ENCODE measurements at regions not wholly inside any gene's neighbourhood (a gene's known extent, or its start where the extent isn't known, plus 50 kb on each side); places are given as distances from the start of the nearest gene placed in this dataset.

GRCh38 chr9:94159069-94159939 lies 75.0 kb downstream of the PTPDC1 start:
- TF ChIP-seq, protein P1, sequence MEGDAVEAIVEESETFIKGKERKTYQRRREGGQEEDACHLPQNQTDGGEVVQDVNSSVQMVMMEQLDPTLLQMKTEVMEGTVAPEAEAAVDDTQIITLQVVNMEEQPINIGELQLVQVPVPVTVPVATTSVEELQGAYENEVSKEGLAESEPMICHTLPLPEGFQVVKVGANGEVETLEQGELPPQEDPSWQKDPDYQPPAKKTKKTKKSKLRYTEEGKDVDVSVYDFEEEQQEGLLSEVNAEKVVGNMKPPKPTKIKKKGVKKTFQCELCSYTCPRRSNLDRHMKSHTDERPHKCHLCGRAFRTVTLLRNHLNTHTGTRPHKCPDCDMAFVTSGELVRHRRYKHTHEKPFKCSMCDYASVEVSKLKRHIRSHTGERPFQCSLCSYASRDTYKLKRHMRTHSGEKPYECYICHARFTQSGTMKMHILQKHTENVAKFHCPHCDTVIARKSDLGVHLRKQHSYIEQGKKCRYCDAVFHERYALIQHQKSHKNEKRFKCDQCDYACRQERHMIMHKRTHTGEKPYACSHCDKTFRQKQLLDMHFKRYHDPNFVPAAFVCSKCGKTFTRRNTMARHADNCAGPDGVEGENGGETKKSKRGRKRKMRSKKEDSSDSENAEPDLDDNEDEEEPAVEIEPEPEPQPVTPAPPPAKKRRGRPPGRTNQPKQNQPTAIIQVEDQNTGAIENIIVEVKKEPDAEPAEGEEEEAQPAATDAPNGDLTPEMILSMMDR (IDR thresholded peaks at IDR 0.05) = no peak
- H3K4me1 Mint-ChIP-seq (ENCODE audit: low read depth) = peaks cover 9% of the 10 kb centered on the region
- DNase-seq (no peak), ATAC-seq (no peak)
- no peaks in the 10 kb centered on the region for H3K36me3 Mint-ChIP-seq (ENCODE audit: low read depth)
- no peak overlapping the region for H3K27ac Mint-ChIP-seq
- intact Hi-C loops (cut with micrococcal nuclease) = no loop called here
- ChIA-PET POLR2A (interaction anchor here (1.2 to 1.4 kb wide), 2 partner anchors 8 to 14 kb away, joined by 3 to 5 read pairs; no protein-coding TSS in a partner anchor), CTCF (interaction anchor here (0.8 to 1.1 kb wide), 2 partner anchors 15 to 55 kb away, joined by 3 read pairs; no protein-coding TSS in a partner anchor)
- H3K4me3 Mint-ChIP-seq = no peak overlapping the region
- peaks cover 2% of the 10 kb centered on the region for H3K9me3 Mint-ChIP-seq
- H3K27me3 Mint-ChIP-seq = no peaks in the 10 kb centered on the region

DNA sequence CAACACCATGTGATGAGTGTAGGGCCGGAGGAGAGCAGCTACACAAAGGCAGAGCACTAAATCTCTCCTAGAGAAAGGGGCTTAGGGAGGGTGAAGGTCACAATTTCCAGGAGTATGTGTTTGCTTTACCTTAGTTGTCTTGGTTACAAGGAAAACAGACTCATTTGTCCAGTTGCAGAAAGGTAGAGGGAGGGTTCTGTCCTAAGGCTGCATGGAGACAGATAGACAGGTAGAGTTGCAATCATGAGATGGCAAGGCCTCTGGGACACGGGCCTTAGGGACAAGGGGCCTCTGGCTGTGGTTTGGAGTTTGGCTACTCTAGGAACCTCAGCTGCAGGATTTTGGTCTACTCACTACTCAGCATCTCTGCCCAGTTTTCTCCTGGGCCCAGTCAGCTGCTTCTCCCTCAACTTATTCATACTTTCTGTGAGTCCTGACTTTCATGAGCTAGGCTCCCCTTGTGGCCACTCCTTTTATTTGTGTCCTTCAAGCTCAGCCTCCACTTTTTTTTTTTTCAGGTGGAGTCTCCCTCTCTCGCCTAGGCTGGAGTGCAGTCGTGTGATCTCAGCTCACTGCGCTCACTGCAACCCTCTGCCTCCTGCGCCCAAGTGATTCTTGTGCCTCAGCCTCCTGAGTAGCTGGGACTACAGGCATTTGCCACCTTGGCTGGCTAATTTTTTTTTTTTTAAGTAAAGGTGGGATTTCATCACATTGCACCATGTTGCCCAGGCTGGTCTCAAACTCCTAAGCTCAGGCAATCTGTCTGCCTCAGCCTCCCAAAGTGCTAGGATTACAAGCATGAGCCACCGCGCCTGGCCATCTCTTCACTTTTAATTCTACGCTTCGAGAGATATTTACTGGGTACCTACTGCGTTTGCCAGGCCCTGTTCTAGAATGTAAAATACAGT lies 76.6 kb downstream of the PTPDC1 start:
- H3K27ac Mint-ChIP-seq = no peak overlapping the region
- no peak for ATAC-seq
- TF ChIP-seq, protein P1 (IDR thresholded peaks at IDR 0.05) = no peak
- no peaks in the 10 kb centered on the region for H3K36me3 Mint-ChIP-seq (ENCODE audit: low read depth)
- intact Hi-C loops (cut with micrococcal nuclease) = no loop called here
- peaks cover 20% of the 10 kb centered on the region for H3K4me1 Mint-ChIP-seq (ENCODE audit: low read depth)
- H3K27me3 Mint-ChIP-seq = no peaks in the 10 kb centered on the region
- no peak for DNase-seq
- ChIA-PET POLR2A (no interaction called here), CTCF (interaction anchor here (1.0 kb wide), 1 partner anchor 95 kb away, joined by 3 read pairs; no protein-coding TSS in a partner anchor)
- no peaks in the 10 kb centered on the region for H3K9me3 Mint-ChIP-seq
- no peak overlapping the region for H3K4me3 Mint-ChIP-seq

- H3K4me3 Mint-ChIP-seq = no peak overlapping the region
- CTCF ChIA-PET = no interaction called here
- TF ChIP-seq, protein P1 (IDR thresholded peaks at IDR 0.05) = no peak
Measured at GRCh38 chr9:94161673-94162072, 77.4 kb downstream of the PTPDC1 start.

DNA sequence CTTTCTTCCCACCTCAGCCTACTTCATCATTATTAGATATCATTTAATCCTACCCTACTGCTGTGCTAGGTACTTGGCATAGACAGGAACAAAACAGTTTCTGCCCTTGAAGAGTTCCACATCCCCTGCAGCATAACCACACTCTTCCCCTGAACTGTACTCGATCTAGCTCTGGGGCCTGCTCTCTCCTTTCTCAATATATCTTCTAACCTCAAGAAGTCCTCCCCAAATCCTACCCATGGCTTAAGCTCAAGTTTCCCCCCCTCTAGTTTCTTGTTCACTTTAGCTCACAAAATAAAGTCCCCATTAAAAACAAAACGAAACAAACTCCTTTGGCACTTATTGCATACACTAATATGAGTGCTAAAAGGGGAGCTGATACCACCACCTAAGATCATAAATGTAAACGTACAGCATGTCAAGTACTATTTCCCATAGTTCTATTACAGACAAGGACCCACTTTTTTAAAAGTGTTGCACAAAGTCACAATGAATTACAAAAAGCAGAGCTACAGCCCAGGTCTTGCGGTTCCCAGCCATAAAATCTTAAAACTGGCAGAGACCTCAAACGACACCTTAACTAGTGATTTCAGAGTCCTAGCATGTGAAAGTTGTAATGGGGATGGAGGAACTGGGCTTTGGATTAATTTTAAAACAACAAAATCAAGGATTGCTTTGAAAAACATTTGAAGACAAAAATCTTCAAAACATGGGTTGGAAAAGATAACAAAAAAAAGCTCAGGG lies 80.7 kb downstream of the PTPDC1 start:
- Mint-ChIP-seq H3K36me3 (ENCODE audit: low read depth) (peaks cover 18% of the 10 kb centered on the region), H3K4me1 (ENCODE audit: low read depth) (peaks cover 26% of the 10 kb centered on the region), H3K27ac (peak overlapping the region; percentile 93), H3K27me3 (no peaks in the 10 kb centered on the region), H3K9me3 (no peaks in the 10 kb centered on the region), H3K4me3 (peak overlapping the region; percentile 72)
- no peak for DNase-seq
- ATAC-seq = no peak
- POLR2A ChIA-PET = interaction anchor here (1.2 to 2.9 kb wide), 2 partner anchors 9 to 25 kb away, joined by 3 to 9 read pairs; no protein-coding TSS in a partner anchor
- CTCF ChIA-PET = interaction anchor here (2.2 kb wide), 1 partner anchor 49 kb away, joined by 6 read pairs; no protein-coding TSS in a partner anchor
- intact Hi-C loops (cut with micrococcal nuclease) = no loop called here
- TF ChIP-seq, protein P1 (IDR thresholded peaks at IDR 0.05) = no peak

More at GRCh38 chr9:94161673-94162072, 77.4 kb downstream of the PTPDC1 start:
- POLR2A ChIA-PET = no interaction called here
- intact Hi-C loops (cut with micrococcal nuclease) = no loop called here
- Mint-ChIP-seq H3K4me1 (ENCODE audit: low read depth) (peaks cover 19% of the 10 kb centered on the region), H3K9me3 (no peaks in the 10 kb centered on the region), H3K36me3 (ENCODE audit: low read depth) (no peaks in the 10 kb centered on the region), H3K27me3 (no peaks in the 10 kb centered on the region), H3K27ac (no peak overlapping the region)
- ATAC-seq (no peak), DNase-seq (no peak)

All from activated CD8-positive, alpha-beta T cell treated with anti-CD3 and anti-CD28 coated beads for 36 hours (primary cell).